ENCODE measurements at regions not wholly inside any gene's neighbourhood (a gene's known extent, or its start where the extent isn't known, plus 50 kb on each side); places are given as distances from the start of the nearest gene placed in this dataset.
"Not testable (repeated sequence)": the region's sequence is repeated elsewhere in the genome, so short reads cannot be mapped to it uniquely, and the experiment has no call there.

DNA sequence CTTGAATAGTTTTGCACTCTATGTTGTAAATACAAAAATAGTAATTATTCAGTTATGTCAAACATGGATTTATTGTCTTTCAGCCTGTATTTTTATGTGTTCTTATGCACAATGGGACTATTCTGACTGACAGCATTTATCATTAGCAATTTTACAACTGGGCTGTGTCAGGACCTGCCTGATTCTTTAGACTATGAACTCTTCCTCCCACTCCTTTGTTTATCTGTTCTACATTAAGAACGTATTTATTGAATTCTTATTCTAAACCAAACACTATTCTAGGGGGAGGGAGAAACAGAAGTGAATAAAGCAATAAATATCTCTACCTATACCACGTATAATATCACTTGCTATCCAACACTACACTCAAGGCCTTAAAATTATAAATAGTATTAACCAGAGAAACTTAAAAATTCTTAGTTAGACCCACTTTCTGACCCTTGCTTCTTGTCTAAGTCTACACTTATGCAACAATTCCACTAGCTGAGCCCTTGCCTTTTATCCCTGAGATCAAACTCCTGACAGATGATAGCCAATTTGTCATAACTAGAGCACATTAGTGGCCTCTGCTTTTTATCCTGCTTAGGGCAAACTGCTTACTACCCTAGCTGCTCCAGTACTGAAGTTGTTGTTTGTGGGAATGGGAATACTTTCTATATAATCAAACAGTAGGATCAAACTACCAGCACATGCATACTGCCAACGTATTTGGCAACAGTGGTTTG is 494.3 kb downstream of the BRINP3 start:
- DNase-seq = no peak

DNA sequence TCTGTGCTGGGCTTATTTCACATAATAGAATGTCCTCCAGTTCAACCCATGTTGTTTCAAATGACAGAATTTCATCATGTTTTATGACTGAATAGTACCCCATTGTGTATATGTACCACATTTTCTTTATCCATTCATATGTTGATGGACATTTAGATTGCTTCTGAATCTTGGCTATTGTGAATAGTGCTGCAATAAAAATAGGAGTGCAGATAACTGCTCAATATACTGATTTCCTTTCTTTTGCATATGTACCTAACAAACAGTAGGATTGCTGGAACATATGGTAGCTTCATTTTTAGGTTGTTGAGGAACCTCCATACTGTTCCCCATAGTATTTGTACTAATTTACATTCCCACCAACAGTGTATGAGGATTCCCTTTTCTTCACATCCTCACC is 491.1 kb downstream of the BRINP3 start:
- no peak for DNase-seq

DNA sequence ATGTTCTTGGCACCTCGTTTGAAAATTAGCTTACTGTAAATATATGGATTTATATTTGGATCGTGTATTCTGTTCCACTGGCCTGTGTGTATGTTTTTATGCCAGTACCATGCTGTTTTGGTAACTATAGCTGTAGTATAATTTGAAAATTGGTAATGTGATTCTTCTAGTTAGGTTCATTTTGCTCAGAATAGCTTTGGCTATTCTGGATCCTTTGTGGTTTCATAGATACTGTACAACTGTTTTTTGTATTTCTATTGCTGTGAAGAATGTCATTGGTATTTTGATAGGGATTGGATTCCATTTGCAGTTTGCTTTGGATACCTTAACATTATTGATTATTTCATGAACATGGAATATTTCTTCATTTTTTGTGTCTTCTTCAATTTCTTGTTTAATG is 490.2 kb downstream of the BRINP3 start:
- DNase-seq = no peak

DNA sequence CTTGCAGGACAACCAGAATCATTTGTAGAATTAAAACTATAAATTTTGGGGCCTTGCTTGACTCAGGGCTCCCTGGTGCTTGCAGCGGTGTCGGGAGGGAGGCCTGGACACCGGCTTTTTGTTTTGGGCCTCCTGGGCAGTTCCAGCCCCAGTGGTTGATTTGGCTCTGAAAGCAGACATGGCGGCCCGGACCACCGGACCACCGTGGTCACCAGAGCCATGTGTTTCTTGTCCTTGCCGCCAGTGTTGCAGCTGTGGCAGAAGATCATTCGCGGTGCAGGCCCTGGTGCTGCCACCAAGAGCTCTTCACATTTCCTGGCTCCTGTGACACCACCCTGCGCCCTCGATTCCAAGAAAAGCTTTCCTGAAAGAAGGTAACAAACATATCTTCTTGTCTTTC is 484.8 kb downstream of the BRINP3 start:
- no peak for DNase-seq

DNA sequence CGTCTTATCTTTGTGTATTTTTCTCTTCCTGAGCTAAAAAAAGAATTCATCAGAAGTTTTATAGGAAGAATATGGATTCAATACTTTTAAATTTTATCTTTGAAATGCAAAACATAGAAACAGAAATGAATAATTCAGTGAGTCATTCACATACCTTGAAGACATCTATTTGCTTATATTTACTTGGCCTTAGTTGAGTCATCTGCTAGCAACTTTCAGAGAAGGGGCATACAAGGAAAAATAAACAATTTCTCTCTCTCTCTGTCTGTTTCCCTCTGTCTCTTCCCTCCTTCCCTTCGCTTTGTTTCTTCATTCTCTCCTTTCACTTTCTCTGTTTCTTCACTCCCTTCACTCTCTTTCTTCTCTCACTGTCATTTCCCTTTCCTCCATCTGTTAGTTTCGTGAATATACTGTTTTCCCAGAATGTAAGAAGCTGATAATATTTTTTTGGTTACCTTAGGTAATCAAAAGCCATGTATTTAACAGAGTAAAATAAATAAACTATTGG is 477.2 kb downstream of the BRINP3 start:
- DNase-seq = no peak

DNA sequence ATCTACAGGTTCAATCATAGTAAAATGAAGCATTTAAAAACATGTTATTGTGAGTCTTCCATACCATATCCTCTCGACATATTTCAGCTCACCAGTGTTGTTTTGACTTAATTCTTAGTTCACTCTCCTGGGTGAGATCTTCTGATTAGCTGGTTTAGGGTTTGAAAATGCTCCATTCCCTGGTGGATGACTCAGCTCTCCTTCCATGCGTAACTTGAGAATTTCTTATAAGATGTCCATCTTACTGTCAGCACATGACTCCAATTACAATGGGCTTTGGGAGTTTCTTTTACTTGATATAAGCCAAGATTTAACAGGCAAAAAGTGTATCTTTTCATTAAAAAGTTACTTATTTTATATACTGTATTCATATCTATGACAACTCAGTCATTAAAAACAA is 476.5 kb downstream of the BRINP3 start:
- no peak for DNase-seq

DNA sequence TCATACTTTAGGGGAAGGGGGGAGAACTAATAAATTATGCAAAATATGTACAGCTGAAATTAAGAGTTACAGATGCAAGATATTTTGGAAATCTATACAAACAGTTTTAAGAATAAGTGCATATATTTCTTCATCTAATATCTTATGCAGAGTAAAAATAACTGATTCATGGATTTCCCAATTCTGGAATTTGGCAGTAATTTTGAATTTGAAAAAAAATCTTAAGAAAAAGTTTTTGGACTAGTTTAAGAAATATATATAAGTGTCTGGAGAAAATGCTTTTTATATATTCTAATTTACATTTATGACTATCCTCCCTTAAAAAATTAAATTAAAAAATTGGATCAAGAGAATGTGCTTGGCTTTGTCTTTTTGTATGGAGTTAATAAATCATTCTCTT is 474.3 kb downstream of the BRINP3 start:
- no peak for DNase-seq

DNA sequence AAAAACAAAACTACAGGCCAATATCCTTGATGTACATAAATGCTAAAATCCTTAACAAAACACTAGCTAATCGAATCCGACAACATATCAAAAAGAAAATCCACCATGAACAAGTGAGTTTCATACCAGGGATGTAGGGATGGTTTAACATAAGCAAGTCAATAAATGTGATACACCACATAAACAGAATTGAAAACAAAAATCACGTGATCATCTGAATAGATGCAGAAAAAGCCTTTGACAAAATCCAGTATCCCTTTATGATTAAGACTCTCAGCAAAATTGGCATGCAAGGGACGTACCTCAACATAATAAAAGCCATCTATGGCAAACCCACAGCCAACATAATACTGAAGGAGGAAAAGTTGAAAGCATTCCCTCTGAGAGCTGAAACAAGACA is 466.1 kb downstream of the BRINP3 start:
- no peak for DNase-seq

DNA sequence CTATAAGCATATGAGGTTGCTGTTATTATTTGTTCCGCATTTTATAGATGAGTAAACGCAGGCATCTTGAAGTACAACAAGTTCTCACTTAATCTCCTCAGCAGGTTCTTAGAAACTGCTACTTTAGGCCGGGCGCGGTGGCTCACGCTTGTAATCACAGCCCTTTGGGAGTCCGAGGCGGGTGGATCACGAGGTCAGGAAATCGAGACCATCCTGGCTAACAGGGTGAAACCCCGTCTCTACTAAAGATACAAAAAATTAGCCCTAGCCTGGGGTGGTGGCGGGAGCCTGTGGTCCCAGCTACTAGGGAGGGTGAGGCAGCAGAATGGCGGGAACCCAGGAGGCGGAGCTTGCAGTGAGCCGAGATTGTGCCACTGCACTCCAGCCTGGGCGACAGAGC is 458.5 kb downstream of the BRINP3 start:
- DNase-seq = not testable (repeated sequence)

DNA sequence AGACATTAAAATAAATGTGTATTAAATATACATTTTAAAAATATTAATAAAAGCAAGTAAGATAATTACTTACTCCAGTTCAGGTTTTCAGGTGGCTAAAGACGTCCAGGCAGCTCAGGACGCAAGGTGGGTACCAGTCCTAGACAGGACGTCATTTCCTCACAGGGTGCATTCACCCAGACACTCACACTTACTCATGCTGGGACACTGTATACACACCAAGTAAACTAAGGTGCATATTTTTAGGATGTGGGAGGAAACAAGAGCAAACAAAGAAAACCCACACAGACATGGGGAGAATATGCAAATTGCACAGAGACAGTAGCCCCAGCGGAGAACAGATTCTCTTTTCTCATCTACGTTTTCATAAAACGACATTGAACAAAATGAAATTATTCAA is 457.9 kb downstream of the BRINP3 start:
- DNase-seq = no peak

DNA sequence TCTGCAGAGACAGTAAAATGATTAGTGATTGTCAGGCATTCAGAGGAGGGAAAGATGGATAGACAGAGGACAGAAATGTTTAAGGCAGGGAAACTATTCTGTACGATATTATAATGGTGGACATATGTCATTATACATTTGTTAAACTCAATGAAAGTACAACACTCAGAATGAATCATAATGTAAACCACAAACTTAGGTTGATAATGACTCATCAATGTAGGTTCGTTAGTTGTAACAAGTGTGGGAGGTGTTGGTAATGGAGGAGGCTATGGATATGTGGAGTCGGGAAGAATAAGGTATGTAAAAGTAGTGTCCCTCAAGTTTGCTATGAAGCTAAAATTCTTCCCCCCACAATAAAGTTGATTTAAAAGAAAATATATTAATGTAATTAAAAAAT is 455.0 kb downstream of the BRINP3 start:
- no peak for DNase-seq

DNA sequence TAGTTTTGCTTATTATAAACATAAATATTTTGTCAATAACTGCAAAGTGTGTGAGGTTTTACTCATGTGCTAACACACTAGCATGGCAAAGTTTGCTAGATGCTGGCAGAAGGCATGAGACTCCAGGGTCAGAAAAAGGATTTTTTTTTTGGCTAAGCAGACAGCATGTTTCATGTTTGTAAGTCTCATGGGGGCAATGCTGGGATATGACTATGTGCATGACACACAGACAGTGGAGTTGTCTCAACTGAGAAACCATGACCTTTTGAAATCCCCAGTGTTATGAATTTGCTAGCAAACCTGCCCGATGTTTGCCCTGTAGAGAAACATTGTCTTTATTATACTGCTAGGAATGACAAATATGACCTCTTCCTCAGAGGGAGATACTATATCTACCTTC is 448.2 kb downstream of the BRINP3 start:
- DNase-seq = no peak

DNA sequence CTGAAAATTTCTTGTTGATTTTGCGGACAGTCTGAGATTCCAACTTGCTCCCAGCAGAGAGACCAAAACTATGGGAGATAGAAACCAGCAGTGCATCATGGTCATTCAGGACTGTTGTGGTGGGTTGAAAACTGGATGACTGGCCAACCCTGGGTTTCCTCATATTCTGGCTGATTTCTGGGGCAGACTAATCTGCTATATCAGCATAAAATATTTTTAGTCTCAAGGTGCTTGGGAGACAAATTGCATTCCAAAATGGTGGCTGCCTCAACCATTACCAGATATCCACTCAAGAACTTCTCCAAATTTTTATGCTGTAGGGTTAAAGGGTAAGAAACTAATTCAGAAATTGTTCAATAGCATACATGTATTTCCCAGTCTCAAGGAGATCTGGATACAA is 434.0 kb downstream of the BRINP3 start:
- no peak for DNase-seq

DNA sequence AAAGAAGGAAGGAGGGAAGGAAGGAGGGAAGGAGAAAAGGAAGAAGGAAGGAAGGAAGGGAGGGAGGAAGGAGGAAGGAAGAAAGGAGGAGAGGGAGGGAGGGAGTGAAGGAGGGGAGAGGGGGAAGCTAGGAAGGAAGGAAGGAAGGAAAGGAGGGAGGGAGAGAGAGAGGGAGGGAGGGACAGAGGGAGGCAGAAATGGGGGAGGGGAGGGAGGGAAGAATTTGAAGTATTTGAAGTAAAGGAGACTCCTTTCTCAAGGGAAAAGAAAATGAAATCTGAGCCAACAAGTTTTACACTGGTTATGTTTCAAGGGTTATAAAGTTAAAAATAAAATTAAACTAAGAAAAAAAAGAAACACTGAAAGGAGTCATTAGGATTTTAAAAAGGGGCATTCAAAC is 431.4 kb downstream of the BRINP3 start:
- DNase-seq = no peak
